HEK293T (cell line): ENCODE measurements at regions not wholly inside any gene's neighbourhood (a gene's known extent, or its start where the extent isn't known, plus 50 kb on each side); places are given as distances from the start of the nearest gene placed in this dataset.

Source experiments
- BHLHE40 ChIP-seq: fragments of 450-650 bp; IDR thresholded peaks from 2 replicates; pipeline ENCODE4 v1.6.1; 2016; ENCODE audit warnings: mild to moderate bottlenecking, moderate library complexity, borderline replicate concordance
- ELF4 ChIP-seq: fragments of 450-650 bp; IDR thresholded peaks from 2 replicates; pipeline ENCODE4 v1.6.1; 2017; ENCODE audit warnings: antibody characterized with exemption
- FOXA1 ChIP-seq: fragments of 450-650 bp; IDR thresholded peaks from 2 replicates; pipeline ENCODE4 v1.6.1; 2016; ENCODE audit warnings: mild to moderate bottlenecking
- FOXM1 ChIP-seq: fragments of 450-650 bp; IDR thresholded peaks from 2 replicates; pipeline ENCODE4 v1.6.1; 2017; ENCODE audit warnings: mild to moderate bottlenecking, borderline replicate concordance
- HDGF ChIP-seq: fragments of 450-650 bp; IDR thresholded peaks from 2 replicates; pipeline ENCODE4 v1.6.1; 2017; ENCODE audit warnings: antibody characterized with exemption, borderline replicate concordance
- PKNOX1 ChIP-seq: fragments of 450-650 bp; IDR thresholded peaks from 2 replicates; pipeline ENCODE4 v1.6.1; 2016
- SP1 ChIP-seq: fragments of 450-650 bp; IDR thresholded peaks from 2 replicates; pipeline ENCODE4 v1.6.1; 2017

- TF ChIP-seq SP1 (no peak), ELF4 (no peak), FOXA1 (no peak), PKNOX1 (no peak), BHLHE40 (no peak), FOXM1 (no peak), HDGF (no peak)
Observed at GRCh38 chr3:73884361-73884760, 259.6 kb upstream of the PDZRN3 start.
